ENCODE measurements at regions not wholly inside any gene's neighbourhood (a gene's known extent, or its start where the extent isn't known, plus 50 kb on each side); places are given as distances from the start of the nearest gene placed in this dataset.

DNA sequence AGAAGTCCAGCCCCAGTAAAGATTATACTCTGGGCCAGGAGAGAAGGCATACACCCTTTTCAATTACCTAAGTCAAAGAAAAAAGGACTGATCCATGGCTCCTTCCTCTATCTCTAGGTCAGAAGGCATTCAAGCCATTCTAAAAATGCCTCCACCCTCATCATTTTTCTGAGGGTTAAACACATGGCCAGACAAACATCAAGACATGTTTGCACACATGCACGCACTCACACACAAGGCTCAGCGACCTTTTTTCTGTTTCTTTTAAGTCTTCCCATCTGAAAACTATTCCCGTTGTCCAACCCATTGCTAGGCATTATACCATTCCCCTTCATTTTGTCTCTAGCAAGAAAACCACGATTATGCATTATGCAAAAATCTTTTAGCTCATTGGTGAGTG lies 126.6 kb downstream of the EN1 start:
- Histone ChIP-seq H3K36me3 (ENCODE audit: control insufficient read depth, insufficient read depth, low read length) (no peaks in the 10 kb centered on the region), H3K27me3 (replicated peaks; ENCODE audit: control insufficient read depth, insufficient read depth, low read length) (no peaks in the 10 kb centered on the region; the same call in 1 of the 2 replicates), H3K4me3 (replicated peaks; ENCODE audit: low read depth, low read length) (no peak overlapping the region)
- TF ChIP-seq, protein P1, sequence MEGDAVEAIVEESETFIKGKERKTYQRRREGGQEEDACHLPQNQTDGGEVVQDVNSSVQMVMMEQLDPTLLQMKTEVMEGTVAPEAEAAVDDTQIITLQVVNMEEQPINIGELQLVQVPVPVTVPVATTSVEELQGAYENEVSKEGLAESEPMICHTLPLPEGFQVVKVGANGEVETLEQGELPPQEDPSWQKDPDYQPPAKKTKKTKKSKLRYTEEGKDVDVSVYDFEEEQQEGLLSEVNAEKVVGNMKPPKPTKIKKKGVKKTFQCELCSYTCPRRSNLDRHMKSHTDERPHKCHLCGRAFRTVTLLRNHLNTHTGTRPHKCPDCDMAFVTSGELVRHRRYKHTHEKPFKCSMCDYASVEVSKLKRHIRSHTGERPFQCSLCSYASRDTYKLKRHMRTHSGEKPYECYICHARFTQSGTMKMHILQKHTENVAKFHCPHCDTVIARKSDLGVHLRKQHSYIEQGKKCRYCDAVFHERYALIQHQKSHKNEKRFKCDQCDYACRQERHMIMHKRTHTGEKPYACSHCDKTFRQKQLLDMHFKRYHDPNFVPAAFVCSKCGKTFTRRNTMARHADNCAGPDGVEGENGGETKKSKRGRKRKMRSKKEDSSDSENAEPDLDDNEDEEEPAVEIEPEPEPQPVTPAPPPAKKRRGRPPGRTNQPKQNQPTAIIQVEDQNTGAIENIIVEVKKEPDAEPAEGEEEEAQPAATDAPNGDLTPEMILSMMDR (IDR thresholded peaks at IDR 0.05; ENCODE audit: insufficient read depth, low read length, poor library complexity, severe bottlenecking), result no peak
- no peak for DNase-seq (ENCODE audit: extremely low read depth, insufficient read length)

DNA sequence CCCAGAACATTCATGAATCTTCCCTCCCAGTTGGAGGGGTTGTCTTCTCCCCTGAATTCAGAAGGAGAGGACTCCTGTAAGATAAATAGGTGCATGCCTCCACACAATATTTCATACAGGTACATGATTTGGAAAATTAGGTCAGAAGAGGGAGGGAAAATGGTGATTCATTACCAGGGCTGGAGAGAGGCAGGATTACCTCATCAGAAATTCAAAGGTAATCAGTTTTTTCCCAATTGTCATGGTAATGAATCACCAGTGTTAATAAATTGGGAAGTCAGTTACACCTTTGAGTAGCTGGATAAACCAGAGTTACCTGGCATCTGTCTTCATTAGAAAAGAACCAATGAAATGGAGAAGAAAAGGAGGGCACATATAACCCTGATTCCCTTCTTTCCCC lies 128.5 kb downstream of the EN1 start:
- TF ChIP-seq, protein P1 (IDR thresholded peaks at IDR 0.05; ENCODE audit: insufficient read depth, low read length, poor library complexity, severe bottlenecking), result no peak
- DNase-seq (ENCODE audit: extremely low read depth, insufficient read length), result no peak
- no peak overlapping the region for H3K4me3 ChIP-seq (replicated peaks; ENCODE audit: low read depth, low read length)
- no peaks in the 10 kb centered on the region for H3K36me3 ChIP-seq (ENCODE audit: control insufficient read depth, insufficient read depth, low read length)
- H3K27me3 ChIP-seq (replicated peaks; ENCODE audit: control insufficient read depth, insufficient read depth, low read length), result no peaks in the 10 kb centered on the region; the same call in 1 of the 2 replicates

DNA sequence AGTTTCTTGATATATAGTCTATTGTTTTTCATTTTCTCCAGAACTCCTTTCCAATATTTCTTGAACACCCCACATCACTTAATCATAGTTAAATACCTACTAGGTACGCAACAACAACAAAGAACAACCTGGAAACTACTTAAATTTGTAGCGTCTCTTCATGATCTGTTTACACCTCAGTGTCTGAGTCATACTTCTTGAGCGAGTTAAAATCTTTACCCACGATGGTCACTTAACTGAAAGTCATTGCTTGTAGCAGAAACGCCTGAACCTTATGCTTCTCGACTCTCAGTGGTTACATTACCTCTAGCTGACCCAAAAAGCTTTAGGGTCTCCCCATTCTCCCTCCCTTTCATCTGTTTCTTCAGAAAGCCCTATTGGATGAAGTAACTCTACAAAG lies 131.3 kb downstream of the EN1 start:
- Histone ChIP-seq H3K36me3 (ENCODE audit: control insufficient read depth, insufficient read depth, low read length) (no peaks in the 10 kb centered on the region), H3K4me3 (replicated peaks; ENCODE audit: low read depth, low read length) (no peak overlapping the region), H3K27me3 (replicated peaks; ENCODE audit: control insufficient read depth, insufficient read depth, low read length) (no peaks in the 10 kb centered on the region; the same call in 1 of the 2 replicates)
- TF ChIP-seq, protein P1 (IDR thresholded peaks at IDR 0.05; ENCODE audit: insufficient read depth, low read length, poor library complexity, severe bottlenecking), result no peak
- no peak for DNase-seq (ENCODE audit: extremely low read depth, insufficient read length)

DNA sequence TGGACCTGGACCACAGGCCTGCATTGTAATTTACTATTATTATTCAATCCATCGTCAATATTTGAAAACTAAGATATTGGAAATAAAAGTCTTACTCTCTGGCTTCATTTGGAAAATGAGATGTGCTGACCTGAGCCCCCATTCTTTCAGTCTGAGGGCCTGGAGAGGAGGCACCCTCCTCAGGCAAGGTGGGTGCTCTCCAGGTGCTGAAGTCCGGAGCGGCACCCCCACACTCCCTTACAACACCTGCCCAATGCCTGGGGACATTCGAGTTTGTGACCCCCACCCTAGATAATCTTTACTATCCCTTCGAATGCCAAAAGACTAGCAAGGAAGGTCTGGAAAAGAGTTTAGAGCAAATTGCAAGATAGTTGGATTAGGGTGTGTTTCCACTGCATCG lies 133.3 kb downstream of the EN1 start:
- H3K36me3 ChIP-seq (ENCODE audit: control insufficient read depth, insufficient read depth, low read length), result no peaks in the 10 kb centered on the region
- TF ChIP-seq, protein P1 (IDR thresholded peaks at IDR 0.05; ENCODE audit: insufficient read depth, low read length, poor library complexity, severe bottlenecking), result no peak

DNA sequence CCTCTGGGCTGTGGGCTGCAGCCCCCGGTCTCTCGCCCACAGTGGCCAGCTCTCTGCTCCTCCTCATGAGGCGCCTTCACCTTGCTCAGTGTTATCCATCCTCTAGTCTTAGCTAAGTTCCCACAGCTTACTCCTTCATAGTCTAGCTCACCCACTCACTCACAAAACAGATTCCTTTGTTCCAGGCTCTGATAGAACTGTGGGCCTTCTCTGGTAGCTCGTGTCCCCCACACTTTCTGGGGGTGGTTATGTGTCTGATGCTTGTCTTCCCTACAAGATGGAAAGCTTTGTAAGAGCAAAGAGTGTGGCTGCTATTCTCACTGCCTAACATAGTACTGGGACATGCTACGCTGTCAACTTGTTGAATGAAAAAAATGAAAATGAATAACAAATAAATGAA lies 135.8 kb downstream of the EN1 start:
- DNase-seq (ENCODE audit: extremely low read depth, insufficient read length), result no peak
- no peaks in the 10 kb centered on the region for H3K27me3 ChIP-seq (replicated peaks; ENCODE audit: control insufficient read depth, insufficient read depth, low read length)
- TF ChIP-seq, protein P1 (IDR thresholded peaks at IDR 0.05; ENCODE audit: insufficient read depth, low read length, poor library complexity, severe bottlenecking), result no peak
- no peak overlapping the region for H3K4me3 ChIP-seq (replicated peaks; ENCODE audit: low read depth, low read length)
- H3K36me3 ChIP-seq (ENCODE audit: control insufficient read depth, insufficient read depth, low read length), result no peaks in the 10 kb centered on the region

More for the DNA sequence above, 133.3 kb downstream of the EN1 start:
- no peak overlapping the region for H3K4me3 ChIP-seq (replicated peaks; ENCODE audit: low read depth, low read length)
- no peaks in the 10 kb centered on the region; the same call in 1 of the 2 replicates for H3K27me3 ChIP-seq (replicated peaks; ENCODE audit: control insufficient read depth, insufficient read depth, low read length)
- no peak for DNase-seq (ENCODE audit: extremely low read depth, insufficient read length)

DNA sequence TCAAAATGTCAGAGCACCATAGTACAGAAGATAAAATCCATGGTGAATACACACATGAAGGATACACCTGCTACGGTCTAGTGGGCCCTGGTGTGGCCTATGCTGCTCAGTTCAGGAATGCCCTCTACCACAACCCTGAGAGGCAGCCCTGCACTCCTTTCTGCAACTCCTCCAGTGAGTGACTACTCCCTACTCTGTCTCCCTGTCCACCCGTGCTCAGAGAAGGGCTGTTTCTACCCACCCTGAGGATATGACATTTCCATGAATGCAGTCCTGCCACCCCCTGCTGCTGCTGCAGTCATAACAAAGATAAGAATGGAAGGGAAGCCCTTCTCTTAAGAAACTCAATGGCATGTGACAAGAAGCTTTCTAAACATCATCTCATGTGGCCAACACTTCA lies 137.0 kb downstream of the EN1 start:
- H3K27me3 ChIP-seq (replicated peaks; ENCODE audit: control insufficient read depth, insufficient read depth, low read length), result no peaks in the 10 kb centered on the region
- DNase-seq (ENCODE audit: extremely low read depth, insufficient read length), result no peak
- H3K36me3 ChIP-seq (ENCODE audit: control insufficient read depth, insufficient read depth, low read length), result no peaks in the 10 kb centered on the region
- TF ChIP-seq, protein P1 (IDR thresholded peaks at IDR 0.05; ENCODE audit: insufficient read depth, low read length, poor library complexity, severe bottlenecking), result no peak
- H3K4me3 ChIP-seq (replicated peaks; ENCODE audit: low read depth, low read length), result no peak overlapping the region
